HCT116 (cell line): ENCODE measurements at regions not wholly inside any gene's neighbourhood (a gene's known extent, or its start where the extent isn't known, plus 50 kb on each side); places are given as distances from the start of the nearest gene placed in this dataset.

Experiments used
- ATAC-seq: fragments of 200-7000 bp; cut with Tn5 transposase; 2 replicates; pipeline ENCODE4 v1.9.1; 2020; ENCODE audit warnings: mild to moderate bottlenecking, moderate library complexity
- BruUV-seq: library from RNA; stranded (reverse); fragments of 400-500 nt; replicated peaks from 2 replicates; lab custom pipeline; 2021; lab: Mats Ljungman, UMichigan
- CTCF ChIA-PET: fragments of 300-600 bp; sonication (Branson Sonifier 250); formaldehyde crosslinking; loops from one replicate; lab custom pipeline; 2021; ENCODE audit warnings: antibody characterized with exemption; lab: Charles Lee
- POLR2A ChIA-PET: fragments of 300-600, 350-600 bp; sonication (Branson Sonifier 250); formaldehyde crosslinking; loops from one replicate; lab custom pipeline; 2021; ENCODE audit warnings: antibody characterized with exemption; lab: Charles Lee
- RAD21 ChIA-PET, 2 experiments: fragments of 300-600 bp; sonication (Branson Sonifier 250); formaldehyde crosslinking; loops; one replicate each; lab custom pipeline; 2023; ENCODE audit warnings: low total read pairs in 2 of 2; ENCODE audit not compliant: uncharacterized antibody in 2 of 2, unreplicated experiment in 2 of 2, low non-redundant PET in 1 of 2; lab: Charles Lee
- DNase-seq: peaks from one replicate; pipeline ENCODE4 v3.0.0-alpha.2; 2010; ENCODE audit warnings: low read depth, low spot score
- H2AFZ ChIP-seq: fragments of 200-600 bp; shearing (Covaris generic), sonication (generic); 2 replicates; pipeline ENCODE4 v1.6.1; 2017; ENCODE audit warnings: low read depth, mixed run types, mixed read lengths, antibody characterized with exemption, low read length; ENCODE audit not compliant: poor library complexity, severe bottlenecking
- H3K27ac ChIP-seq: 2 replicates; pipeline ENCODE4 v1.5.1; 2012; ENCODE audit warnings: low read depth, low read length
- H3K27me3 ChIP-seq: fragments of 200-600 bp; sonication (generic); 2 replicates; pipeline ENCODE4 v1.6.1; 2016; ENCODE audit warnings: mixed run types, low read length, mixed read lengths; ENCODE audit not compliant: insufficient read depth
- H3K36me3 ChIP-seq, 2 experiments: fragments of 200-500 bp in 1 of 2; fragments of 200-600 bp in 1 of 2; sonication (Bioruptor generic) in 1 of 2; sonication (generic) in 1 of 2; 2 replicates each; pipeline versions ENCODE4 v1.5.1 to v1.6.1; 2014 to 2016; ENCODE audit warnings: low read length in 2 of 2, inconsistent platforms in 1 of 2, mixed read lengths in 1 of 2, mixed run types in 1 of 2; ENCODE audit not compliant: insufficient read depth in 2 of 2, control insufficient read depth in 1 of 2
- H3K4me1 ChIP-seq, 2 experiments: fragments of 200-600 bp in 1 of 2; sonication (generic) in 1 of 2; 2 replicates each; pipeline versions ENCODE4 v1.5.1 to v1.6.1; 2012 to 2017; ENCODE audit warnings: low read length in 2 of 2, inconsistent platforms in 1 of 2, mild to moderate bottlenecking in 1 of 2, mixed read lengths in 1 of 2, mixed run types in 1 of 2, moderate library complexity in 1 of 2; ENCODE audit not compliant: insufficient read depth in 2 of 2, control insufficient read depth in 1 of 2
- H3K4me2 ChIP-seq: fragments of 200-600 bp; sonication (generic); 2 replicates; pipeline ENCODE4 v1.6.1; 2017; ENCODE audit warnings: mixed run types, low read length, mixed read lengths
- H3K4me3 ChIP-seq, 2 experiments: fragments of 200-600 bp in 1 of 2; sonication (generic) in 1 of 2; replicated peaks in 1 of 2; 2 replicates each; pipeline ENCODE4 v1.5.1; 2011 to 2016; ENCODE audit warnings: low read length in 2 of 2, control low read depth in 1 of 2, low read depth in 1 of 2, mild to moderate bottlenecking in 1 of 2, mixed read lengths in 1 of 2, mixed run types in 1 of 2
- H3K79me2 ChIP-seq: fragments of 200-600 bp; sonication (generic); 2 replicates; pipeline ENCODE4 v1.6.1; 2017; ENCODE audit warnings: mild to moderate bottlenecking, mixed run types, low read length, moderate library complexity, mixed read lengths; ENCODE audit not compliant: insufficient read depth
- H3K9ac ChIP-seq: fragments of 200-600 bp; sonication (generic); 2 replicates; pipeline ENCODE4 v1.6.1; 2016; ENCODE audit warnings: low read length, mixed read lengths
- H3K9me2 ChIP-seq: fragments of 200-600 bp; sonication (generic), shearing (Covaris generic); 2 replicates; pipeline ENCODE4 v1.6.1; 2017; ENCODE audit warnings: mixed run types, mild to moderate bottlenecking, moderate library complexity; ENCODE audit not compliant: insufficient read depth
- H3K9me3 ChIP-seq, 2 experiments: fragments of 200-500 bp in 1 of 2; fragments of 200-600 bp in 1 of 2; sonication (Bioruptor generic) in 1 of 2; sonication (generic) in 1 of 2; 2 replicates each; pipeline ENCODE4 v1.6.1; 2014 to 2017; ENCODE audit warnings: low read length in 2 of 2, mixed read lengths in 2 of 2, inconsistent platforms in 1 of 2, low read depth in 1 of 2, mild to moderate bottlenecking in 1 of 2, mixed run types in 1 of 2, moderate library complexity in 1 of 2; ENCODE audit not compliant: control insufficient read depth in 1 of 2, insufficient read depth in 1 of 2
- H4K20me1 ChIP-seq: fragments of 200-600 bp; sonication (generic), shearing (Covaris generic); 2 replicates; pipeline ENCODE4 v1.6.1; 2017; ENCODE audit warnings: mixed run types, mild to moderate bottlenecking, moderate library complexity; ENCODE audit not compliant: insufficient read depth
- EGR1 ChIP-seq: IDR thresholded peaks from 2 replicates; pipeline ENCODE4 v1.6.1; 2012; ENCODE audit warnings: low read depth
- ELF1 ChIP-seq: IDR thresholded peaks from 2 replicates; pipeline ENCODE4 v1.6.1; 2012; ENCODE audit warnings: low read depth, borderline replicate concordance
- EZH2 ChIP-seq: fragments of 200-600 bp; sonication (generic); IDR thresholded peaks from 2 replicates; pipeline ENCODE4 v1.6.1; 2017; ENCODE audit warnings: antibody characterized with exemption, mixed run types
- FOSL1 ChIP-seq: IDR thresholded peaks from 2 replicates; pipeline ENCODE4 v1.6.1; 2012; ENCODE audit warnings: low read depth
- POLR2A ChIP-seq: IDR thresholded peaks from 2 replicates; pipeline ENCODE4 v1.7.0; 2011; ENCODE audit warnings: borderline replicate concordance; ENCODE audit not compliant: insufficient read depth, insufficient read length; ENCODE audit errors: extremely low read depth
- POLR2AphosphoS5 ChIP-seq: IDR thresholded peaks from 2 replicates; pipeline ENCODE4 v1.6.1; 2011; ENCODE audit warnings: mild to moderate bottlenecking, low read depth, low read length, moderate library complexity
- SIN3A ChIP-seq: IDR thresholded peaks from 2 replicates; pipeline ENCODE4 v1.6.1; 2012; ENCODE audit warnings: low read depth
- SP1 ChIP-seq: IDR thresholded peaks from 2 replicates; pipeline ENCODE4 v1.6.1; 2012; ENCODE audit warnings: low read depth
- SRF ChIP-seq: IDR thresholded peaks from 2 replicates; pipeline ENCODE4 v1.6.1; 2012; ENCODE audit warnings: low read depth
- TCF7L2 ChIP-seq: IDR thresholded peaks from 2 replicates; pipeline ENCODE4 v1.7.0; 2011; ENCODE audit warnings: borderline replicate concordance, inconsistent platforms; ENCODE audit not compliant: insufficient read depth, insufficient read length; ENCODE audit errors: extremely low read depth
- ZNF274 ChIP-seq: fragments of 200-500 bp; sonication (Bioruptor generic); IDR thresholded peaks from 2 replicates; pipeline ENCODE4 v1.6.1; 2014; ENCODE audit warnings: mild to moderate bottlenecking, low read depth, low read length, inconsistent platforms
- intact Hi-C: fragments of 100-400 bp; cut with micrococcal nuclease; formaldehyde crosslinking; loops from 2 replicates; pipeline ENCODE4 v1.10.0; 2022
- TF ChIP-seq, protein P1 (sequence below), 3 experiments: fragments of 200-600 bp in 1 of 3; sonication (generic) in 1 of 3; IDR thresholded peaks in 2 of 3; conservative IDR thresholded peaks in 1 of 3; 2 replicates each; pipeline ENCODE4 v1.5.1; 2012 to 2017; ENCODE audit warnings: low read depth in 2 of 3, low read length in 2 of 3, antibody characterized with exemption in 1 of 3, borderline replicate concordance in 1 of 3, control low read depth in 1 of 3, mild to moderate bottlenecking in 1 of 3, mixed read lengths in 1 of 3, mixed run types in 1 of 3, moderate library complexity in 1 of 3; ENCODE audit not compliant: insufficient read depth in 1 of 3
- TF ChIP-seq, protein P2 (sequence below): IDR thresholded peaks from 2 replicates; pipeline ENCODE4 v1.6.1; 2012
- TF ChIP-seq, protein P3 (sequence below): IDR thresholded peaks from 2 replicates; pipeline ENCODE4 v1.6.1; 2011; ENCODE audit warnings: mild to moderate bottlenecking, low read length, moderate library complexity; ENCODE audit not compliant: insufficient replicate concordance; ENCODE audit errors: extremely low read depth

DNA sequence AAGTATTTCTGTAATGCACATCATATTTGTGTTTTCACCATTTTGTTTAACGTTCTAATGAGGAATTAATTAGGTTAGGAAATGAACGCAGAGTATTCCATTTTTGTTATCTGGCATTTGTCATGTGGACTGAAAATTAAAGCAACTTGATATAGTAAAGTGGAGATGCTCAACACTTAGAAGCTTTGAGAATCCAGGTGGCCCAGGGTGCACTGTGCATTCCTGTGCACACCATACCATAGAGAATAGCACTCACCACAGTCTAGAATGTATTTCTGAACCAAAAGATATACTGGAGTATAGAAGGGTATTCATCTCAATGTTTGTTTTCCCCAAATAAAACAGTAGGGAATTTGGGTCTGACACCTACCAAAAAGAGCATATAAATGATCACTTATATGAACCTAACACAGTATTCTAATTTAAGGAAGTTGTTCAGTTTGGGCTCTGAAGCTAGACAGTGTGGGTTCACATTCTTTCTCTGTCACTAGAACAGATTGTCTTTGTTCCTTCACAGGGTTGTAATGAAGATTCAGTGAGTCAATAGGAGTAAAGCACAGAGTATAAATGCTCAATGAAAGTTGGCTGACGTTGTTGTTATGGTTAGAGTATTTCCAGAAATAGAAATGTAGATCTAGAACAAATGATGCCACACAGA lies 125.6 kb upstream of the DMRT1 start:
- POLR2A ChIA-PET: no interaction called here
- no peaks in the 10 kb centered on the region for H3K9me3 ChIP-seq
- H3K79me2 ChIP-seq: no peaks in the 10 kb centered on the region
- no peaks in the 10 kb centered on the region for H3K27me3 ChIP-seq
- TF ChIP-seq, protein P1, sequence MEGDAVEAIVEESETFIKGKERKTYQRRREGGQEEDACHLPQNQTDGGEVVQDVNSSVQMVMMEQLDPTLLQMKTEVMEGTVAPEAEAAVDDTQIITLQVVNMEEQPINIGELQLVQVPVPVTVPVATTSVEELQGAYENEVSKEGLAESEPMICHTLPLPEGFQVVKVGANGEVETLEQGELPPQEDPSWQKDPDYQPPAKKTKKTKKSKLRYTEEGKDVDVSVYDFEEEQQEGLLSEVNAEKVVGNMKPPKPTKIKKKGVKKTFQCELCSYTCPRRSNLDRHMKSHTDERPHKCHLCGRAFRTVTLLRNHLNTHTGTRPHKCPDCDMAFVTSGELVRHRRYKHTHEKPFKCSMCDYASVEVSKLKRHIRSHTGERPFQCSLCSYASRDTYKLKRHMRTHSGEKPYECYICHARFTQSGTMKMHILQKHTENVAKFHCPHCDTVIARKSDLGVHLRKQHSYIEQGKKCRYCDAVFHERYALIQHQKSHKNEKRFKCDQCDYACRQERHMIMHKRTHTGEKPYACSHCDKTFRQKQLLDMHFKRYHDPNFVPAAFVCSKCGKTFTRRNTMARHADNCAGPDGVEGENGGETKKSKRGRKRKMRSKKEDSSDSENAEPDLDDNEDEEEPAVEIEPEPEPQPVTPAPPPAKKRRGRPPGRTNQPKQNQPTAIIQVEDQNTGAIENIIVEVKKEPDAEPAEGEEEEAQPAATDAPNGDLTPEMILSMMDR (IDR thresholded peaks at IDR 0.05 in 2 of 3, conservative IDR thresholded peaks at IDR 0.05 in 1 of 3; ENCODE audit: borderline replicate concordance in 1 of 3, insufficient read depth in 1 of 3, low read depth in 2 of 3, low read length in 2 of 3): no peak
- no peak for TF ChIP-seq TCF7L2
- no peak for TF ChIP-seq ELF1
- no peak for TF ChIP-seq POLR2AphosphoS5
- no peak for TF ChIP-seq SP1
- TF ChIP-seq POLR2A: no peak
- TF ChIP-seq, protein P2, sequence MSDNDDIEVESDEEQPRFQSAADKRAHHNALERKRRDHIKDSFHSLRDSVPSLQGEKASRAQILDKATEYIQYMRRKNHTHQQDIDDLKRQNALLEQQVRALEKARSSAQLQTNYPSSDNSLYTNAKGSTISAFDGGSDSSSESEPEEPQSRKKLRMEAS: no peak
- TF ChIP-seq FOSL1: no peak
- TF ChIP-seq, protein P3, sequence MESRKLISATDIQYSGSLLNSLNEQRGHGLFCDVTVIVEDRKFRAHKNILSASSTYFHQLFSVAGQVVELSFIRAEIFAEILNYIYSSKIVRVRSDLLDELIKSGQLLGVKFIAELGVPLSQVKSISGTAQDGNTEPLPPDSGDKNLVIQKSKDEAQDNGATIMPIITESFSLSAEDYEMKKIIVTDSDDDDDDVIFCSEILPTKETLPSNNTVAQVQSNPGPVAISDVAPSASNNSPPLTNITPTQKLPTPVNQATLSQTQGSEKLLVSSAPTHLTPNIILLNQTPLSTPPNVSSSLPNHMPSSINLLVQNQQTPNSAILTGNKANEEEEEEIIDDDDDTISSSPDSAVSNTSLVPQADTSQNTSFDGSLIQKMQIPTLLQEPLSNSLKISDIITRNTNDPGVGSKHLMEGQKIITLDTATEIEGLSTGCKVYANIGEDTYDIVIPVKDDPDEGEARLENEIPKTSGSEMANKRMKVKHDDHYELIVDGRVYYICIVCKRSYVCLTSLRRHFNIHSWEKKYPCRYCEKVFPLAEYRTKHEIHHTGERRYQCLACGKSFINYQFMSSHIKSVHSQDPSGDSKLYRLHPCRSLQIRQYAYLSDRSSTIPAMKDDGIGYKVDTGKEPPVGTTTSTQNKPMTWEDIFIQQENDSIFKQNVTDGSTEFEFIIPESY: no peak
- no peak for TF ChIP-seq ZNF274
- no peak for TF ChIP-seq EGR1
- TF ChIP-seq SIN3A: no peak
- no peak for TF ChIP-seq EZH2
- no peak for TF ChIP-seq SRF
- TF ChIP-seq, all 23 proteins: peak for 0
- H3K27ac ChIP-seq: no peak overlapping the region
- no TSS peak for BruUV-seq
- no peak overlapping the region for H3K9ac ChIP-seq
- ATAC-seq (no peak), DNase-seq (no peak)
- CTCF ChIA-PET: no interaction called here
- H3K4me1 ChIP-seq: no peaks in the 10 kb centered on the region
- no peak overlapping the region for H2AFZ ChIP-seq
- no peaks in the 10 kb centered on the region for H3K9me2 ChIP-seq
- no peak overlapping the region for H3K4me3 ChIP-seq
- no peaks in the 10 kb centered on the region for H3K36me3 ChIP-seq
- no peaks in the 10 kb centered on the region for H4K20me1 ChIP-seq
- RAD21 ChIA-PET: no interaction called here
- intact Hi-C loops: no loop called here
- H3K4me2 ChIP-seq: no peak overlapping the region
